Endothelial cell of umbilical vein (primary cell): ENCODE measurements at regions not wholly inside any gene's neighbourhood (a gene's known extent, or its start where the extent isn't known, plus 50 kb on each side); places are given as distances from the start of the nearest gene placed in this dataset.

Experiments used
- BruUV-seq: library from RNA; stranded (reverse); fragments of 400-500 nt; replicated peaks from 2 replicates; lab custom pipeline; 2021; lab: Mats Ljungman, UMichigan
- CTCF ChIA-PET: fragments of 300-600, 350-600 bp; sonication (Branson Sonifier 250); formaldehyde crosslinking; loops from one replicate; lab custom pipeline; 2021; ENCODE audit warnings: antibody characterized with exemption, inconsistent platforms; lab: Charles Lee
- POLR2A ChIA-PET: fragments of 300-600, 350-600 bp; sonication (Branson Sonifier 250); formaldehyde crosslinking; loops from one replicate; lab custom pipeline; 2021; ENCODE audit warnings: antibody characterized with exemption, inconsistent platforms; lab: Charles Lee
- DNase-seq: peaks from one replicate; pipeline ENCODE4 v3.0.0-alpha.2; 2011; ENCODE audit warnings: low read depth, low spot score
- FAIRE-seq: peaks from 2 replicates; lab custom pipeline; 2011; peaks lifted over from hg19 to GRCh38; lab: Jason Lieb, UNC
- H2AFZ ChIP-seq: 2 replicates; pipeline ENCODE4 v1.6.0; 2012; ENCODE audit warnings: low read depth, low read length, control low read depth, inconsistent platforms
- H3K27ac ChIP-seq: 2 replicates; pipeline ENCODE4 v1.5.1; 2011; ENCODE audit warnings: low read depth, mild to moderate bottlenecking, control low read depth, low read length, moderate library complexity; ENCODE audit not compliant: insufficient read depth
- H3K27me3 ChIP-seq, 2 experiments: 2 replicates each; pipeline versions ENCODE4 v1.6.0 to v1.6.1; 2011; ENCODE audit warnings: low read length in 2 of 2, mixed read lengths in 1 of 2; ENCODE audit not compliant: control insufficient read depth in 2 of 2, insufficient read depth in 2 of 2
- H3K36me3 ChIP-seq, 2 experiments: 2 replicates in 1 of 2; 3 replicates in 1 of 2; pipeline ENCODE4 v1.5.1; 2011; ENCODE audit warnings: low read length in 2 of 2, mild to moderate bottlenecking in 1 of 2, moderate library complexity in 1 of 2; ENCODE audit not compliant: control insufficient read depth in 2 of 2, insufficient read depth in 2 of 2; ENCODE audit errors: extremely low read depth in 1 of 2
- H3K4me1 ChIP-seq: 3 replicates; pipeline ENCODE4 v1.5.1; 2011; ENCODE audit warnings: mild to moderate bottlenecking, low read length; ENCODE audit not compliant: control insufficient read depth, insufficient read depth; ENCODE audit errors: extremely low read depth
- H3K4me2 ChIP-seq: 2 replicates; pipeline ENCODE4 v1.6.1; 2011; ENCODE audit warnings: low read length, control low read depth, mixed read lengths; ENCODE audit not compliant: insufficient read depth
- H3K4me3 ChIP-seq, 3 experiments: fragments of 200-600 bp in 1 of 3; sonication (generic), shearing (Covaris generic) in 1 of 3; replicated peaks in 1 of 3; 2 replicates each; pipeline ENCODE4 v1.5.1; 2011 to 2016; ENCODE audit warnings: control low read depth in 3 of 3, low read length in 3 of 3, mild to moderate bottlenecking in 2 of 3, inconsistent platforms in 1 of 3, low read depth in 1 of 3, moderate library complexity in 1 of 3; ENCODE audit not compliant: insufficient read depth in 1 of 3
- H3K79me2 ChIP-seq: 2 replicates; pipeline ENCODE4 v1.6.0; 2012; ENCODE audit warnings: low read length, inconsistent platforms; ENCODE audit not compliant: control insufficient read depth, insufficient read depth
- H3K9ac ChIP-seq: replicated peaks from 2 replicates; pipeline ENCODE3; 2011; ENCODE audit warnings: low read length, control low read depth; ENCODE audit not compliant: insufficient read depth; ENCODE audit errors: extremely low read depth
- H3K9me1 ChIP-seq: replicated peaks from 3 replicates; pipeline ENCODE4 v1.6.0; 2011; ENCODE audit warnings: mild to moderate bottlenecking, low read length; ENCODE audit not compliant: control insufficient read depth, insufficient read depth; ENCODE audit errors: extremely low read depth
- H3K9me3 ChIP-seq: replicated peaks from 2 replicates; pipeline ENCODE4 v1.5.1; 2012; ENCODE audit warnings: low read length, inconsistent platforms; ENCODE audit not compliant: control insufficient read depth, insufficient read depth
- H4K20me1 ChIP-seq: replicated peaks from 2 replicates; pipeline ENCODE3; 2011; ENCODE audit warnings: mild to moderate bottlenecking, low read length; ENCODE audit not compliant: control insufficient read depth, insufficient read depth; ENCODE audit errors: extremely low read depth
- CTCF ChIP-seq, 2 donors: IDR thresholded peaks; 1 replicate in 1 of 2; 2 replicates in 1 of 2; pipeline ENCODE4 v1.5.1; 2011; ENCODE audit warnings: low read length in 2 of 2, mild to moderate bottlenecking in 2 of 2, moderate library complexity in 2 of 2, control low read depth in 1 of 2, inconsistent platforms in 1 of 2, low read depth in 1 of 2; ENCODE audit not compliant: insufficient read depth in 1 of 2; ENCODE audit errors: extremely low read depth in 1 of 2
- EZH2 ChIP-seq: IDR thresholded peaks from 2 replicates; pipeline ENCODE4 v1.6.1; 2012; ENCODE audit warnings: borderline replicate concordance, low read depth, mild to moderate bottlenecking, moderate library complexity, low read length, inconsistent platforms; ENCODE audit not compliant: severe bottlenecking
- FOS ChIP-seq: IDR thresholded peaks from 2 replicates; pipeline ENCODE4 v1.6.1; 2011; ENCODE audit warnings: mild to moderate bottlenecking, low read length, moderate library complexity, borderline replicate concordance; ENCODE audit not compliant: insufficient read depth
- GATA2 ChIP-seq: IDR thresholded peaks from 2 replicates; pipeline ENCODE4 v1.7.0; 2011; ENCODE audit warnings: low read depth, mild to moderate bottlenecking, moderate library complexity, mixed read lengths, low read length; ENCODE audit not compliant: insufficient read length, insufficient read depth
- JUN ChIP-seq: IDR thresholded peaks from 2 replicates; pipeline ENCODE4 v1.6.1; 2011; ENCODE audit warnings: borderline replicate concordance, low read depth; ENCODE audit not compliant: insufficient read length, insufficient read depth
- MAX ChIP-seq: IDR thresholded peaks from 2 replicates; pipeline ENCODE4 v1.6.1; 2011; ENCODE audit not compliant: insufficient read depth, insufficient read length
- MYC ChIP-seq: IDR thresholded peaks from one replicate; pipeline ENCODE4 v1.6.1; 2011; ENCODE audit warnings: mild to moderate bottlenecking, low read depth, low read length
- POLR2A ChIP-seq: IDR thresholded peaks from 2 replicates; pipeline ENCODE4 v1.6.1; 2012; ENCODE audit warnings: low read depth, mild to moderate bottlenecking, control low read depth, low read length
- POLR2AphosphoS5 ChIP-seq: IDR thresholded peaks from 2 replicates; pipeline ENCODE4 v1.6.1; 2012; ENCODE audit warnings: low read depth, mild to moderate bottlenecking, control low read depth, low read length, moderate library complexity; ENCODE audit not compliant: insufficient read depth
- dilution Hi-C: fragments of 300-500 bp; cut with MboI; formaldehyde crosslinking; loops from one replicate; pipeline ENCODE4 v1.15.0; 2019; ENCODE audit warnings: low sequenced_read_pairs; ENCODE audit not compliant: extremely low pct_ligation_motif_present
- intact Hi-C: fragments of 100-400 bp; cut with micrococcal nuclease; formaldehyde crosslinking; loops from one replicate; pipeline ENCODE4 v1.10.0; 2022

- CTCF ChIA-PET, result no interaction called here
- Histone ChIP-seq H3K4me2 (no peak overlapping the region), H3K9me3 (no peaks in the 10 kb centered on the region), H3K9me1 (no peaks in the 10 kb centered on the region), H3K79me2 (no peaks in the 10 kb centered on the region), H3K27ac (no peak overlapping the region), H3K4me3 (no peak overlapping the region), H4K20me1 (no peaks in the 10 kb centered on the region), H3K27me3 (no peaks in the 10 kb centered on the region), H3K9ac (no peak overlapping the region), H3K36me3 (no peaks in the 10 kb centered on the region), H3K4me1 (no peaks in the 10 kb centered on the region), H2AFZ (no peak overlapping the region)
- FAIRE-seq (no peak), DNase-seq (no peak)
- BruUV-seq, result no TSS peak
- POLR2A ChIA-PET, result no interaction called here
- TF ChIP-seq JUN, result no peak
- no peak for TF ChIP-seq FOS
- intact Hi-C loops (no loop called here), dilution Hi-C loops (no loop called here)
Observed at GRCh38 chr9:23309800-23310199, 516.2 kb downstream of the ELAVL2 start.

GRCh38 chr9:23314247-23314646 lies 511.8 kb downstream of the ELAVL2 start:
- Histone ChIP-seq H4K20me1 (no peaks in the 10 kb centered on the region), H3K9me1 (no peaks in the 10 kb centered on the region), H3K4me3 (no peak overlapping the region), H2AFZ (no peak overlapping the region), H3K9me3 (no peaks in the 10 kb centered on the region), H3K4me2 (no peak overlapping the region), H3K27ac (no peak overlapping the region), H3K79me2 (no peaks in the 10 kb centered on the region), H3K36me3 (no peaks in the 10 kb centered on the region), H3K4me1 (no peaks in the 10 kb centered on the region), H3K27me3 (no peaks in the 10 kb centered on the region), H3K9ac (no peak overlapping the region)
- ChIA-PET CTCF (no interaction called here), POLR2A (no interaction called here)
- no TSS peak for BruUV-seq
- DNase-seq (no peak), FAIRE-seq (no peak)
- TF ChIP-seq POLR2A (no peak), EZH2 (no peak), MAX (no peak), MYC (no peak), GATA2 (no peak), FOS (no peak), CTCF (IDR thresholded peaks at IDR 0.05; ENCODE audit: extremely low read depth in 1 of 2, insufficient read depth in 1 of 2, low read depth in 1 of 2, low read length in 2 of 2) (no peak), POLR2AphosphoS5 (no peak), JUN (no peak)
- intact Hi-C loops, result no loop called here
- dilution Hi-C loops, result no loop called here
